K562 (cell line): ENCODE measurements at regions not wholly inside any gene's neighbourhood (a gene's known extent, or its start where the extent isn't known, plus 50 kb on each side); places are given as distances from the start of the nearest gene placed in this dataset.

Experiments
- ATAC-seq: fragments of 200-7000 bp; cut with Tn5 transposase; 3 replicates; pipeline ENCODE4 v1.9.1; 2020; ENCODE audit warnings: moderate library complexity
- BruUV-seq: library from RNA; stranded (reverse); fragments of 400-500 nt; replicated peaks from 2 replicates; lab custom pipeline; 2021; lab: Mats Ljungman, UMichigan
- CTCF ChIA-PET: fragments of 300-600 bp; formaldehyde crosslinking; extraction: SDS; loops from one replicate; lab custom pipeline; 2021; ENCODE audit warnings: low intra/inter-chr PET ratio; lab: Yijun Ruan, JAX
- POLR2A ChIA-PET: fragments of 300-600, 350-650 bp; sonication (Branson Sonifier 250); formaldehyde crosslinking; extraction: SDS; loops from one replicate; lab custom pipeline; 2021; ENCODE audit warnings: antibody characterized with exemption, inconsistent platforms; lab: Yijun Ruan, JAX
- DNase-seq, 4 experiments: peaks; one replicate each; pipeline versions ENCODE4 v3.0.0 to v3.0.0-alpha.2; 2011 to 2018; ENCODE audit warnings: low spot score in 3 of 4, mixed read lengths in 3 of 4; ENCODE audit errors: extremely low read depth in 1 of 4
- FAIRE-seq: peaks from 2 replicates; lab custom pipeline; 2011; peaks lifted over from hg19 to GRCh38; lab: Jason Lieb, UNC
- H2AFZ ChIP-seq: 2 replicates; pipeline ENCODE4 v1.6.0; 2011; ENCODE audit warnings: low read depth, low read length, control low read depth, inconsistent platforms
- H3K27ac ChIP-seq: fragments of 200-600 bp; 3 replicates; pipeline ENCODE4 v1.8.0; 2011; ENCODE audit warnings: low read depth, mild to moderate bottlenecking, control low read depth, inconsistent platforms, low read length, moderate library complexity, mixed read lengths; ENCODE audit errors: extremely low read depth
- H3K27me3 ChIP-seq, 2 experiments: fragments of 300-600 bp in 1 of 2; 2 replicates in 1 of 2; 3 replicates in 1 of 2; pipeline versions ENCODE4 v1.6.0 to v1.8.0; 2011; ENCODE audit warnings: inconsistent platforms in 2 of 2, low read length in 2 of 2, mild to moderate bottlenecking in 1 of 2, mixed read lengths in 1 of 2, moderate library complexity in 1 of 2; ENCODE audit not compliant: control insufficient read depth in 2 of 2, insufficient read depth in 2 of 2
- H3K36me3 ChIP-seq: fragments of 300-600 bp; 3 replicates; pipeline ENCODE4 v1.8.0; 2011; ENCODE audit warnings: mild to moderate bottlenecking, low read length, inconsistent platforms; ENCODE audit not compliant: control insufficient read depth, insufficient read depth
- H3K4me1 ChIP-seq, 2 experiments: fragments of 200-600 bp in 1 of 2; replicated peaks in 1 of 2; 2 replicates in 1 of 2; 3 replicates in 1 of 2; pipeline versions ENCODE4 v1.5.1 to v1.8.0; 2011; ENCODE audit warnings: inconsistent platforms in 2 of 2, low read length in 2 of 2, mild to moderate bottlenecking in 1 of 2, mixed read lengths in 1 of 2, moderate library complexity in 1 of 2; ENCODE audit not compliant: control insufficient read depth in 2 of 2, insufficient read depth in 2 of 2
- H3K4me2 ChIP-seq: 2 replicates; pipeline ENCODE4 v1.6.1; 2011; ENCODE audit warnings: low read length, control low read depth, inconsistent platforms, mixed read lengths; ENCODE audit not compliant: insufficient read depth
- H3K4me3 ChIP-seq: fragments of 200-600 bp; sonication (generic), shearing (Covaris generic); 2 replicates; pipeline ENCODE4 v1.5.1; 2016; ENCODE audit warnings: control low read depth, inconsistent platforms
- H3K79me2 ChIP-seq: fragments of 200-600 bp; 3 replicates; pipeline ENCODE4 v1.8.0; 2011; ENCODE audit warnings: low read length, inconsistent platforms; ENCODE audit not compliant: control insufficient read depth, insufficient read depth
- H3K9ac ChIP-seq, 2 experiments: 2 replicates each; pipeline versions ENCODE4 v1.6.0 to v1.6.1; 2011; ENCODE audit warnings: low read depth in 2 of 2, low read length in 2 of 2, control low read depth in 1 of 2, inconsistent platforms in 1 of 2, mild to moderate bottlenecking in 1 of 2, mixed read lengths in 1 of 2; ENCODE audit not compliant: insufficient read depth in 1 of 2
- H3K9me1 ChIP-seq: one replicate; pipeline ENCODE4 v1.6.0; 2011; ENCODE audit warnings: inconsistent platforms, mild to moderate bottlenecking, low read length, moderate library complexity; ENCODE audit not compliant: control insufficient read depth, insufficient read depth
- H3K9me3 ChIP-seq: replicated peaks from 2 replicates; pipeline ENCODE4 v1.5.1; 2011; ENCODE audit warnings: low read depth, low read length, inconsistent platforms; ENCODE audit not compliant: control insufficient read depth, insufficient read depth
- H4K20me1 ChIP-seq: replicated peaks from 2 replicates; pipeline ENCODE4 v1.6.1; 2011; ENCODE audit warnings: low read length, inconsistent platforms, mixed read lengths; ENCODE audit not compliant: control insufficient read depth, insufficient read depth
- MCM5 ChIP-seq: fragments of 450-650 bp; IDR thresholded peaks from 2 replicates; pipeline ENCODE4 v1.6.1; 2016; ENCODE audit warnings: low read depth
- MED1 ChIP-seq: sonication (generic); formaldehyde crosslinking; IDR thresholded peaks from 2 replicates; pipeline ENCODE4 v1.8.1; 2023; ENCODE audit warnings: missing genetic modification reagents, borderline replicate concordance
- NUFIP1 ChIP-seq: fragments of 450-650 bp; IDR thresholded peaks from 2 replicates; pipeline ENCODE4 v1.6.1; 2018; ENCODE audit not compliant: partially characterized antibody
- RNF2 ChIP-seq: sonication (generic); IDR thresholded peaks from 2 replicates; pipeline ENCODE4 v1.6.1; 2016
- SMARCB1 ChIP-seq: IDR thresholded peaks from 2 replicates; pipeline ENCODE4 v1.6.1; 2011; ENCODE audit warnings: improper control_type of control experiment, low read depth; ENCODE audit not compliant: insufficient read length
- ZBTB11 ChIP-seq, 3 experiments: fragments of 200-800 bp in 1 of 3; fragments of 250-450 bp in 1 of 3; fragments of 450-650 bp in 1 of 3; sonication (Bioruptor Pico) in 1 of 3; sonication (Bioruptor generic) in 1 of 3; formaldehyde crosslinking in 1 of 3; IDR thresholded peaks; 2 replicates each; pipeline versions ENCODE4 v1.6.1 to v1.8.0; 2016 to 2022; ENCODE audit warnings: mild to moderate bottlenecking in 2 of 3, missing genetic modification characterization in 2 of 3, missing compliant biosample characterization in 1 of 3, moderate library complexity in 1 of 3
- ZBTB26 ChIP-seq: fragments of 450-650 bp; formaldehyde crosslinking; IDR thresholded peaks from 2 replicates; pipeline ENCODE4 v1.4.0; 2022; ENCODE audit warnings: missing genetic modification characterization
- ZNF431 ChIP-seq: sonication (generic); formaldehyde crosslinking; IDR thresholded peaks from 2 replicates; pipeline ENCODE4 v1.8.0; 2022; ENCODE audit warnings: mild to moderate bottlenecking, missing genetic modification reagents
- ZNF589 ChIP-seq: fragments of 200-800 bp; sonication (Bioruptor generic); IDR thresholded peaks from 2 replicates; pipeline ENCODE4 v1.6.1; 2016; ENCODE audit warnings: low read depth, missing genetic modification characterization, missing compliant biosample characterization
- ZNF609 ChIP-seq: sonication (generic); formaldehyde crosslinking; IDR thresholded peaks from 2 replicates; pipeline ENCODE4 v1.8.1; 2023; ENCODE audit warnings: missing genetic modification reagents, mild to moderate bottlenecking, borderline replicate concordance
- ZNF766 ChIP-seq: fragments of 200-800 bp; sonication (Bioruptor generic); conservative IDR thresholded peaks from 2 replicates; pipeline ENCODE4 v1.6.1; 2016; ENCODE audit warnings: missing genetic modification characterization, missing compliant biosample characterization
- WGBS: fragments of 100-300 bp; shearing (Covaris generic); methylation state at CpG from one replicate; pipeline ENCODE4 v1.1.6; 2016; ENCODE audit warnings: low coverage, mixed read lengths; ENCODE audit not compliant: insufficient coverage; ENCODE audit errors: missing lambda C conversion rate; 5-methylcytosine and 5-hydroxymethylcytosine counted together
- in situ Hi-C: fragments of 300-500 bp; cut with MboI; formaldehyde crosslinking; loops from 4 replicates; pipeline ENCODE4 v1.15.0; 2018; ENCODE audit warnings: inconsistent platforms, mixed read lengths
- intact Hi-C: fragments of 100-400 bp; cut with micrococcal nuclease; formaldehyde crosslinking; loops from 2 replicates; pipeline ENCODE4 v1.14.2; 2022

- WGBS: 0% methylated on average over 3 of the region's 5 CpGs
- DNase-seq (no peak), FAIRE-seq (no peak), ATAC-seq (no peak)
- Histone ChIP-seq H3K79me2 (no peaks in the 10 kb centered on the region), H2AFZ (no peak overlapping the region), H3K27me3 (no peaks in the 10 kb centered on the region), H3K4me1 (no peaks in the 10 kb centered on the region), H3K4me3 (no peak overlapping the region), H4K20me1 (no peaks in the 10 kb centered on the region), H3K4me2 (no peak overlapping the region), H3K9ac (no peak overlapping the region), H3K9me3 (no peaks in the 10 kb centered on the region), H3K9me1 (no peaks in the 10 kb centered on the region), H3K27ac (no peak overlapping the region), H3K36me3 (no peaks in the 10 kb centered on the region)
- ChIA-PET POLR2A (no interaction called here), CTCF (no interaction called here)
- in situ Hi-C loops: no loop called here
- intact Hi-C loops: no loop called here
- BruUV-seq: no TSS peak
- TF ChIP-seq MCM5: no peak
- no peak for TF ChIP-seq RNF2
- TF ChIP-seq ZBTB26 (CRISPR knock-in tag): no peak
- TF ChIP-seq ZNF766: no peak
- TF ChIP-seq MED1 (CRISPR knock-in tag): no peak
- TF ChIP-seq SMARCB1: no peak
- no peak for TF ChIP-seq ZNF431
- TF ChIP-seq ZBTB11 (CRISPR knock-in tag; IDR thresholded peaks at IDR 0.05): no peak
- TF ChIP-seq ZNF589 (CRISPR knock-in tag): no peak
- no peak for TF ChIP-seq NUFIP1
- TF ChIP-seq ZNF609 (CRISPR knock-in tag): no peak
Observed at GRCh38 chr9:78566948-78567675, 270.2 kb downstream of the PSAT1 start.
